ENCODE measurements at regions not wholly inside any gene's neighbourhood (a gene's known extent, or its start where the extent isn't known, plus 50 kb on each side); places are given as distances from the start of the nearest gene placed in this dataset.

DNA sequence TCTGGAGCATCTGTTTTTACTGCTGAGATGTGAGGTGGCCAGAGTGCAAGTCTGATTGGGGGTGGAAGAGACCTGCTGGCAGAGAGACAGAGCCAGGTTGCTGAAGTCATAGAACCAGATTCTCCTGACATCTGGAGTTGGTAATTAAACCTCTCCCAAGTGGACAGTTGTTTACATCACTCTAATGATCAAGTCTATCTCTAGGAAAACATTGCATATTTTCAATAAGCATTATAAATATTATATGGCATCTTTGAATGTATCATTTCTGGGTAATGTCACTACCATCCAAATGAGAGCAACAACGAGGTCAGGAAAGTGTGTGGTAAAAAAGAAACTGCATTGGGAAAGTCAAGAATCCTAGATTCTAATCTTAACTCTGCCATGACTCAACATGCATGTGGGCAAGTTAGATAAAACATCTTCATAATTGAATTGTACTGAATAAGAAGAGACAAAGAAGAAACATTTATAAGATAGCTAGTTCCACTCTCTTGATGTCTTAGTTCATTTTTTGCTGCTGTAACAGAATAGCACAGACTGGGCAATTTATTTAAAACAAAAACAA, 351.2 kb upstream of the API5 start:
- intact Hi-C loops (cut with micrococcal nuclease) = no loop called here
- H3K27ac Mint-ChIP-seq = no peak overlapping the region
- TF ChIP-seq, protein P1, sequence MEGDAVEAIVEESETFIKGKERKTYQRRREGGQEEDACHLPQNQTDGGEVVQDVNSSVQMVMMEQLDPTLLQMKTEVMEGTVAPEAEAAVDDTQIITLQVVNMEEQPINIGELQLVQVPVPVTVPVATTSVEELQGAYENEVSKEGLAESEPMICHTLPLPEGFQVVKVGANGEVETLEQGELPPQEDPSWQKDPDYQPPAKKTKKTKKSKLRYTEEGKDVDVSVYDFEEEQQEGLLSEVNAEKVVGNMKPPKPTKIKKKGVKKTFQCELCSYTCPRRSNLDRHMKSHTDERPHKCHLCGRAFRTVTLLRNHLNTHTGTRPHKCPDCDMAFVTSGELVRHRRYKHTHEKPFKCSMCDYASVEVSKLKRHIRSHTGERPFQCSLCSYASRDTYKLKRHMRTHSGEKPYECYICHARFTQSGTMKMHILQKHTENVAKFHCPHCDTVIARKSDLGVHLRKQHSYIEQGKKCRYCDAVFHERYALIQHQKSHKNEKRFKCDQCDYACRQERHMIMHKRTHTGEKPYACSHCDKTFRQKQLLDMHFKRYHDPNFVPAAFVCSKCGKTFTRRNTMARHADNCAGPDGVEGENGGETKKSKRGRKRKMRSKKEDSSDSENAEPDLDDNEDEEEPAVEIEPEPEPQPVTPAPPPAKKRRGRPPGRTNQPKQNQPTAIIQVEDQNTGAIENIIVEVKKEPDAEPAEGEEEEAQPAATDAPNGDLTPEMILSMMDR (IDR thresholded peaks at IDR 0.05) = no peak
- no peak for DNase-seq
- no peaks in the 10 kb centered on the region for H3K27me3 Mint-ChIP-seq
- no peaks in the 10 kb centered on the region for H3K4me1 Mint-ChIP-seq (ENCODE audit: low read depth)
- no peaks in the 10 kb centered on the region for H3K36me3 Mint-ChIP-seq (ENCODE audit: low read depth)
- ATAC-seq = no peak
- CTCF ChIA-PET = no interaction called here
- no peak overlapping the region for H3K4me3 Mint-ChIP-seq
- no peaks in the 10 kb centered on the region for H3K9me3 Mint-ChIP-seq
- POLR2A ChIA-PET = no interaction called here

DNA sequence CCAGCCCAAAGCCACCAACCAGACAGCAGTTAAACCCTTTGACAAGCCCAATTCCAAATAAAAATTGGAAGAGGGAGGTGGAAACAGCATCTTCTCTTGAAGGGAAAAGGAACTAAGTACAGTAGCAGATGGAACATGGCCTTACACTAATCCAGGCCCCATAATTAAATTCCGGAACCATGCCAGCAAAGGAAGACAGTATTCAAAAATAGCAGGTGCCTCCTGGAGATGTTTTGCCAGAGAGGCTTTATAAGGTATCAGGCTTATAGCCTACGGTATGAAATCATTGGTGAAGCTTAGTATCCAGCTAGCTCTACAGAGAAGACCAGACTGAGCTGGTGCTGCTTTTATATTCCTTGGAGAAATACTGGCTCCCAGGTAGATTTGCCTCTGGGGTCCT, 344.1 kb upstream of the API5 start:
- ATAC-seq (no peak), DNase-seq (no peak)
- Mint-ChIP-seq H3K27ac (no peak overlapping the region), H3K36me3 (ENCODE audit: low read depth) (no peaks in the 10 kb centered on the region), H3K4me1 (ENCODE audit: low read depth) (no peaks in the 10 kb centered on the region), H3K9me3 (peaks cover 2% of the 10 kb centered on the region), H3K4me3 (no peak overlapping the region), H3K27me3 (no peaks in the 10 kb centered on the region)
- TF ChIP-seq, protein P1 (IDR thresholded peaks at IDR 0.05) = no peak
- ChIA-PET POLR2A (no interaction called here), CTCF (no interaction called here)
- intact Hi-C loops (cut with micrococcal nuclease) = no loop called here

DNA sequence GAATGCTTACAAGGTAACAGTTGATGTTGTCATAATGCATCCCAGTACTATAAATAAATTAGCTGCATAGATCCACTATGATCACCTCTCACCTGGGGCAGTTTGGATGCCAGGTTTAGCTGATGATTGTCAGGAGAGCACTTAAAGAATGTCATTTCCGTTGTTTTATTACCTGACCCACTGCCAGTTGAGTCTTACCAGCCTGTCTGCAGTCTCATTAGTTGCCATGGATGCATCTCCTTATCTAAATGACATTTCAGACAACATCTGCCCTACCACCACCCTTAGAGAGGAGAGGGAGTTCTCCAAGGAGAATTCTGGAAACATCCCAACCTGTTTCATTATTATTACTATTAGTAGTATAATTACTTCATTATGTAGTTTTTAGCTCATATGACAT, 339.1 kb upstream of the API5 start:
- Mint-ChIP-seq H3K4me1 (ENCODE audit: low read depth) (no peaks in the 10 kb centered on the region), H3K4me3 (no peak overlapping the region), H3K27me3 (no peaks in the 10 kb centered on the region), H3K27ac (no peak overlapping the region), H3K36me3 (ENCODE audit: low read depth) (no peaks in the 10 kb centered on the region), H3K9me3 (no peaks in the 10 kb centered on the region)
- intact Hi-C loops (cut with micrococcal nuclease) = no loop called here
- POLR2A ChIA-PET = no interaction called here
- DNase-seq (no peak), ATAC-seq (no peak)
- CTCF ChIA-PET = no interaction called here
- TF ChIP-seq, protein P1 (IDR thresholded peaks at IDR 0.05) = no peak

DNA sequence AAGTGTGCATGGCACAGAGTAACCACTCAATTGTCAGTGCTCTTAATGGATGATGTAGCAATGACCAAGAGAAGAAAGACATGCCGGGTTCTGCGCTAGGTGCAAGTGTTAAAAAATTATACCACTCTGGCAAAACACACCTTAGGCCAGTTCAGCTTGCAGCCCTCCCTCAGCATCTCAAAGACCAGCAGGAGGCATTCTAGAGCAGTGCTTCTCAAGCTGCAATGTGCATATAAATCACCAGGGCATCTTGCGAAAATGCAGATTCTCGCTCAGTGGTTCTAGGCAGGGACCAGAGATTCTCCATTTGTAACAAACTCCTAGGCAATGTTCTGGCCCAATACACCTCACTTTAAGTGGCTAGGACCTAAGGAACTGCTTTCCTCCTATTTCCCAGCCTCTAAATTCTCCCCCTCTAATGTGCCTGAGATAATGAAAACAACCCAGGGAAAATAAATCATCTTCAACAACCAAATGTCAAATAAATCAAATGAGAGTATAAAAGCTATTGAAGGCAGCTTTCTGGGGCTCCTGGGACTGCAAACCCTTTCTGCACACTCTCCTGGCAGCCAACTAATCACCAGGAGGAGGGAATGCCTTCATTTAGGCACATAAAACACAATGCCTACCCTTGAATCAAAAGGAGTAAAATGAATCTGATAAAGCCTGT, 337.2 kb upstream of the API5 start:
- Mint-ChIP-seq H3K27me3 (no peaks in the 10 kb centered on the region), H3K27ac (no peak overlapping the region), H3K4me1 (ENCODE audit: low read depth) (no peaks in the 10 kb centered on the region), H3K9me3 (peaks cover 5% of the 10 kb centered on the region), H3K36me3 (ENCODE audit: low read depth) (no peaks in the 10 kb centered on the region), H3K4me3 (no peak overlapping the region)
- ATAC-seq (no peak), DNase-seq (no peak)
- TF ChIP-seq, protein P1 (IDR thresholded peaks at IDR 0.05) = no peak
- ChIA-PET CTCF (interaction anchor here (1.1 kb wide), 1 partner anchor 304 kb away, joined by 3 read pairs; no protein-coding TSS in a partner anchor), POLR2A (no interaction called here)
- intact Hi-C loops (cut with micrococcal nuclease) = no loop called here

DNA sequence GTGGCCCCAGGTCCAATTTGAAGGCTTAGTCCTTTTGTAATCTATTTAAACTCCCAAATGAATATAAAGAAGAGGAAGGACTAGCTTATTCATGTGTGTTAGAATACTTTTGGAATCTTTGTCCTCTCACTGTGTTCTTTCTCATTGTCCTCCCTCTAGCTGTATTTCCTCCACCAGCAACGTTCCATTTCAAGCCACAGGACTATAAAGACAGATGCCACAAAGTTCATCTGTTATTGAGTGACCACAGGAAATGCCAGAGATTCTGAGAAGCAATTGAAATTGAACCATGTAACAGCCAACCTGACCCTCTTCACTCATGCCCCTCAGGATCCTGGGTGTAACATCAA, 336.6 kb upstream of the API5 start:
- intact Hi-C loops (cut with micrococcal nuclease) = no loop called here
- DNase-seq (no peak), ATAC-seq (no peak)
- Mint-ChIP-seq H3K9me3 (peaks cover 5% of the 10 kb centered on the region), H3K27me3 (no peaks in the 10 kb centered on the region), H3K4me3 (no peak overlapping the region), H3K27ac (no peak overlapping the region), H3K4me1 (ENCODE audit: low read depth) (no peaks in the 10 kb centered on the region), H3K36me3 (ENCODE audit: low read depth) (no peaks in the 10 kb centered on the region)
- CTCF ChIA-PET = interaction anchor here (1.1 kb wide), 1 partner anchor 304 kb away, joined by 3 read pairs; no protein-coding TSS in a partner anchor
- TF ChIP-seq, protein P1 (IDR thresholded peaks at IDR 0.05) = no peak
- POLR2A ChIA-PET = no interaction called here

Data from activated CD8-positive, alpha-beta T cell treated with anti-CD3 and anti-CD28 coated beads for 36 hours (primary cell).